Activated CD8-positive, alpha-beta T cell treated with anti-CD3 and anti-CD28 coated beads, Interleukin-2, amount 10 ng/mL, durations not matched to agents 7 days and 5 days (primary cell): ENCODE measurements at regions not wholly inside any gene's neighbourhood (a gene's known extent, or its start where the extent isn't known, plus 50 kb on each side); places are given as distances from the start of the nearest gene placed in this dataset.

Experiments used
- ATAC-seq: fragments of 150-1000 bp; cut with Tn5 transposase; one replicate; pipeline ENCODE4 v1.10.0; 2021; ENCODE audit warnings: moderate library complexity
- CTCF ChIA-PET: fragments of 350-600 bp; sonication (Branson Sonifier 250); formaldehyde crosslinking; loops from one replicate; lab custom pipeline; 2021; ENCODE audit warnings: antibody characterized with exemption; lab: Charles Lee
- POLR2A ChIA-PET: fragments of 350-600 bp; sonication (Branson Sonifier 250); formaldehyde crosslinking; loops from one replicate; lab custom pipeline; 2021; ENCODE audit warnings: antibody characterized with exemption; lab: Charles Lee
- DNase-seq: peaks from one replicate; pipeline ENCODE4 v3.0.0-alpha.2; 2020
- H3K27ac Mint-ChIP-seq: one replicate; pipeline ENCODE4 v1.8.0; 2021; ENCODE audit warnings: mild to moderate bottlenecking, mixed read lengths
- H3K27me3 Mint-ChIP-seq: one replicate; pipeline ENCODE4 v1.8.0; 2021; ENCODE audit warnings: low read depth, mixed read lengths
- H3K36me3 Mint-ChIP-seq: one replicate; pipeline ENCODE4 v1.8.0; 2021; ENCODE audit warnings: low read depth, mixed read lengths
- H3K4me1 Mint-ChIP-seq: one replicate; pipeline ENCODE4 v1.8.0; 2021; ENCODE audit warnings: low read depth, mixed read lengths
- H3K4me3 Mint-ChIP-seq: one replicate; pipeline ENCODE4 v1.8.0; 2021; ENCODE audit warnings: mild to moderate bottlenecking, mixed read lengths
- H3K9me3 Mint-ChIP-seq: one replicate; pipeline ENCODE4 v1.8.0; 2022; ENCODE audit warnings: mixed read lengths; ENCODE audit not compliant: insufficient read depth

- Mint-ChIP-seq H3K9me3 (no peaks in the 10 kb centered on the region), H3K27me3 (no peaks in the 10 kb centered on the region), H3K4me1 (peaks cover 20% of the 10 kb centered on the region), H3K36me3 (no peaks in the 10 kb centered on the region), H3K4me3 (no peak overlapping the region), H3K27ac (no peak overlapping the region)
- ChIA-PET POLR2A (interaction anchor here (0.6 kb wide), 1 partner anchor 158 kb away, joined by 3 read pairs; no protein-coding TSS in a partner anchor), CTCF (interaction anchor here (1.9 kb wide), 1 partner anchor 11 kb away, joined by 5 read pairs; no protein-coding TSS in a partner anchor)
- DNase-seq, result no peak
- ATAC-seq, result no peak
Measured at GRCh38 chr21:38744861-38745260, 60.9 kb upstream of the ETS2 start.

- no peaks in the 10 kb centered on the region for H3K4me1 Mint-ChIP-seq
- DNase-seq (no peak), ATAC-seq (no peak)
- no peaks in the 10 kb centered on the region for H3K36me3 Mint-ChIP-seq
- no peak overlapping the region for H3K27ac Mint-ChIP-seq
- no peaks in the 10 kb centered on the region for H3K27me3 Mint-ChIP-seq
- ChIA-PET POLR2A (no interaction called here), CTCF (no interaction called here)
- no peaks in the 10 kb centered on the region for H3K9me3 Mint-ChIP-seq
- H3K4me3 Mint-ChIP-seq, result no peak overlapping the region
Measured at GRCh38 chr21:38747810-38748209, 57.9 kb upstream of the ETS2 start.

DNA sequence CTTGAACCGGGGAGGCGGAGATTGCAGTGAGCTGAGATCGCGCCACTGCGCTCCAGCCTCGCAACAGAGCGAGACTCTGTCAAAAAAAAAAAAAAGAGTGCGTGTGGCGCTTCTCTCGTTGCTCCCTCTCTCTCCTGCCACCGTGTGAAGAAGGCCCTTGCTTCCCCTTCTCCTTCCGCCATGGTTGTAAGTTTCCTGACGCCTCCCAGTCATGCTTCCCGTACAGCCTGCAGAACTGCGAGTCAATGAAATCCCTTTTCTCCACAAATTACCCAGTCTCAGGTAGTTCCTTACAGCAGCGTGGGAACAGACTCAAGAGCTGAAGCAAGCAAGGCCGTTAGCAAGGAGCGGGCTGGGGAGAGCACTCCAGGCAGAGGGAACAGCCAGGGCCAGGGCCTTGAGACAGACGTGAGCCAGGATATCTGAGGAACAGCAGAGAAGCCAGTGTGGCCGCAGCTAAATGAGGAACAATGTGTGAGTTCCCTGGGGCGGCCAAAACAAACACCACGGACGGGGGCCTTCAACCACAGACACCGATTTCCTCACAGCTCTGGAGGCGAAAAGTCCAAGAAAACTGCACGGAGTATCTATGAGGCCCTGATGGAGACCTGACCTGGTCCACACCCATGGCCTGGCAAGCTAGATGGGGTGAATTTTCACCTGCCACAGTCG, 54.2 kb upstream of the ETS2 start:
- H3K36me3 Mint-ChIP-seq, result no peaks in the 10 kb centered on the region
- no peaks in the 10 kb centered on the region for H3K9me3 Mint-ChIP-seq
- DNase-seq (no peak), ATAC-seq (no peak)
- no peaks in the 10 kb centered on the region for H3K27me3 Mint-ChIP-seq
- CTCF ChIA-PET, result no interaction called here
- POLR2A ChIA-PET, result no interaction called here
- no peak overlapping the region for H3K27ac Mint-ChIP-seq
- H3K4me3 Mint-ChIP-seq, result no peak overlapping the region
- H3K4me1 Mint-ChIP-seq, result peaks cover 9% of the 10 kb centered on the region

DNA sequence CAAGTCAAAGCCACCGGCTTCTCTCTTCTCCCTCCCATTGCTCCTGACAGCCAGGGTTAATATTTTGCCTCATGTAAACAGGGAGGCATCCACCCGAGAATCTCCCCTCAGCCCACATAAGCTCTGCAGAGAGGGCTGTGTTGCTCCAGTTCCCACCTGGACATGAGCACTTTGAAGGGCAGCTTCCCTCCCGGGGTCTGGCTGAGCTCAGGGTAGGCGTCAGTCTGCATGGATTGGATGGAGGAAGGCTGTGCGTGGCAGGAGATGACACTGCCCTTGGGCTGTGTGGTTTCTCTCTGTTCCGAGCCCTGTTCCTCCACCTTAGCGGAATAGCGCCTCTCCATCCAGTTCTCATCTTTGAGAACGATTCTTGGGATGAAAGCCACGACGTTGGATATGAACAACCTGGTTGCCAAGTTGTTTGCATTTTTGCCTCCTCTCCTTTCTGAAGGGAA, 53.7 kb upstream of the ETS2 start:
- no peak for ATAC-seq
- DNase-seq, result no peak
- no peak overlapping the region for H3K4me3 Mint-ChIP-seq
- H3K36me3 Mint-ChIP-seq, result no peaks in the 10 kb centered on the region
- CTCF ChIA-PET, result no interaction called here
- H3K4me1 Mint-ChIP-seq, result peaks cover 9% of the 10 kb centered on the region
- no peaks in the 10 kb centered on the region for H3K9me3 Mint-ChIP-seq
- H3K27ac Mint-ChIP-seq, result no peak overlapping the region
- no peaks in the 10 kb centered on the region for H3K27me3 Mint-ChIP-seq
- POLR2A ChIA-PET, result no interaction called here

GRCh38 chr21:38753114-38753513, 52.6 kb upstream of the ETS2 start:
- Mint-ChIP-seq H3K9me3 (no peaks in the 10 kb centered on the region), H3K36me3 (no peaks in the 10 kb centered on the region), H3K4me3 (no peak overlapping the region), H3K27me3 (peaks cover 2% of the 10 kb centered on the region), H3K27ac (no peak overlapping the region), H3K4me1 (peaks cover 9% of the 10 kb centered on the region)
- ATAC-seq (no peak), DNase-seq (no peak)
- POLR2A ChIA-PET, result no interaction called here
- CTCF ChIA-PET, result interaction anchor here (2.7 kb wide), 1 partner anchor 11 kb away, joined by 6 read pairs; no protein-coding TSS in a partner anchor

GRCh38 chr21:38753557-38753971, 52.2 kb upstream of the ETS2 start:
- ATAC-seq (no peak), DNase-seq (no peak)
- POLR2A ChIA-PET, result no interaction called here
- CTCF ChIA-PET, result interaction anchor here (2.7 kb wide), 1 partner anchor 11 kb away, joined by 6 read pairs; no protein-coding TSS in a partner anchor
- Mint-ChIP-seq H3K36me3 (no peaks in the 10 kb centered on the region), H3K9me3 (no peaks in the 10 kb centered on the region), H3K4me1 (peaks cover 9% of the 10 kb centered on the region), H3K4me3 (no peak overlapping the region), H3K27ac (no peak overlapping the region), H3K27me3 (peaks cover 2% of the 10 kb centered on the region)
